Astrocyte of the cerebellum (primary cell): ENCODE measurements at regions not wholly inside any gene's neighbourhood (a gene's known extent, or its start where the extent isn't known, plus 50 kb on each side); places are given as distances from the start of the nearest gene placed in this dataset.
A peak's percentile ranks its signal among the peaks of the same experiment; 100 is the strongest.
"Not testable (repeated sequence)": the region's sequence is repeated elsewhere in the genome, so short reads cannot be mapped to it uniquely, and the experiment has no call there.

Source experiments
- DNase-seq: peaks from one replicate; pipeline ENCODE4 v3.0.0-alpha.2; 2011; ENCODE audit warnings: low read depth
- H3K4me3 ChIP-seq: 2 replicates; pipeline ENCODE4 v1.5.1; 2011; ENCODE audit warnings: mild to moderate bottlenecking, low read depth, low read length, moderate library complexity
- CTCF ChIP-seq: IDR thresholded peaks from 2 replicates; pipeline ENCODE4 v1.5.1; 2012; ENCODE audit warnings: low read length, low read depth, moderate library complexity, mild to moderate bottlenecking; ENCODE audit errors: missing control alignments
- in situ Hi-C: cut with HindIII; loops from 2 replicates; pipeline ENCODE4 v1.10.0; 2017; ENCODE audit warnings: low sequenced_read_pairs

GRCh38 chr6:12636336-12636735, 80.2 kb upstream of the PHACTR1 start:
- in situ Hi-C loops, result no loop called here
- no peak for TF ChIP-seq CTCF
- H3K4me3 ChIP-seq, result no peak overlapping the region
- no peak for DNase-seq

GRCh38 chr6:12637960-12638641, 78.5 kb upstream of the PHACTR1 start:
- peak; percentile 50 for DNase-seq
- peak; percentile 86 for TF ChIP-seq CTCF
- in situ Hi-C loops, result no loop called here
- no peak overlapping the region for H3K4me3 ChIP-seq

GRCh38 chr6:12640438-12640837, 76.1 kb upstream of the PHACTR1 start:
- in situ Hi-C loops, result no loop called here
- no peak for TF ChIP-seq CTCF
- DNase-seq, result no peak
- H3K4me3 ChIP-seq, result no peak overlapping the region

GRCh38 chr6:12641785-12642184, 74.8 kb upstream of the PHACTR1 start:
- DNase-seq, in situ Hi-C loops, H3K4me3 ChIP-seq: not testable (repeated sequence)

GRCh38 chr6:12645941-12646340, 70.6 kb upstream of the PHACTR1 start:
- in situ Hi-C loops, result no loop called here
- H3K4me3 ChIP-seq, result no peak overlapping the region
- TF ChIP-seq CTCF, result no peak
- DNase-seq, result no peak

GRCh38 chr6:12648171-12648570, 68.4 kb upstream of the PHACTR1 start:
- DNase-seq, result no peak
- in situ Hi-C loops, result no loop called here
- no peak overlapping the region for H3K4me3 ChIP-seq
- TF ChIP-seq CTCF, result no peak

- DNase-seq, result no peak
- in situ Hi-C loops, result no loop called here
- TF ChIP-seq CTCF, result no peak
- no peak overlapping the region for H3K4me3 ChIP-seq
Observed at GRCh38 chr6:12649325-12649724, 67.2 kb upstream of the PHACTR1 start.
